ENCODE measurements at regions not wholly inside any gene's neighbourhood (a gene's known extent, or its start where the extent isn't known, plus 50 kb on each side); places are given as distances from the start of the nearest gene placed in this dataset.
"Not testable (repeated sequence)": the region's sequence is repeated elsewhere in the genome, so short reads cannot be mapped to it uniquely, and the experiment has no call there.

- Mint-ChIP-seq H3K9me3 (peaks cover 39% of the 10 kb centered on the region), H3K27me3 (ENCODE audit: low read depth) (no peaks in the 10 kb centered on the region), H3K4me1 (peaks cover 47% of the 10 kb centered on the region), H3K4me3 (no peak overlapping the region), H3K27ac (peak overlapping the region; percentile 44), H3K36me3 (peaks cover 16% of the 10 kb centered on the region)
- no peak for DNase-seq (ENCODE audit: low spot score in 2 of 2, unreplicated experiment in 2 of 2)
- TF ChIP-seq CTCF (IDR thresholded peaks at IDR 0.05; ENCODE audit: unreplicated experiment): no peak
These were observed 374.9 kb upstream of the TRPC7 start for GRCh38 chr5:136740228-136740627.

GRCh38 chr5:136739271-136739670 is 373.9 kb upstream of the TRPC7 start:
- not testable (repeated sequence) for DNase-seq (ENCODE audit: low spot score in 2 of 2, unreplicated experiment in 2 of 2); H3K27me3 Mint-ChIP-seq (ENCODE audit: low read depth); H3K4me3 Mint-ChIP-seq
- H3K4me1 Mint-ChIP-seq: peaks cover 55% of the 10 kb centered on the region
- peaks cover 31% of the 10 kb centered on the region for H3K9me3 Mint-ChIP-seq
- H3K36me3 Mint-ChIP-seq: peaks cover 13% of the 10 kb centered on the region
- H3K27ac Mint-ChIP-seq: peak overlapping the region; percentile 23

GRCh38 chr5:136738829-136739228 is 373.5 kb upstream of the TRPC7 start:
- peaks cover 12% of the 10 kb centered on the region for H3K36me3 Mint-ChIP-seq
- peaks cover 28% of the 10 kb centered on the region for H3K9me3 Mint-ChIP-seq
- H3K27me3 Mint-ChIP-seq (ENCODE audit: low read depth): no peaks in the 10 kb centered on the region
- peaks cover 58% of the 10 kb centered on the region for H3K4me1 Mint-ChIP-seq
- no peak for TF ChIP-seq CTCF (IDR thresholded peaks at IDR 0.05; ENCODE audit: unreplicated experiment)
- DNase-seq (ENCODE audit: low spot score in 2 of 2, unreplicated experiment in 2 of 2): no peak
- no peak overlapping the region for H3K4me3 Mint-ChIP-seq
- peak overlapping the region; percentile 5 for H3K27ac Mint-ChIP-seq

- no peak for DNase-seq (ENCODE audit: low spot score in 2 of 2, unreplicated experiment in 2 of 2)
- H3K9me3 Mint-ChIP-seq: peaks cover 12% of the 10 kb centered on the region
- H3K36me3 Mint-ChIP-seq: peaks cover 2% of the 10 kb centered on the region
- no peak for TF ChIP-seq CTCF (IDR thresholded peaks at IDR 0.05; ENCODE audit: unreplicated experiment)
- peaks cover 77% of the 10 kb centered on the region for H3K4me1 Mint-ChIP-seq
- H3K27me3 Mint-ChIP-seq (ENCODE audit: low read depth): no peaks in the 10 kb centered on the region
- H3K27ac Mint-ChIP-seq: peak overlapping the region; percentile 97
- H3K4me3 Mint-ChIP-seq: peak overlapping the region; percentile 27
These were observed 370.7 kb upstream of the TRPC7 start for GRCh38 chr5:136736021-136736420.

- not testable (repeated sequence) for DNase-seq (ENCODE audit: low spot score in 2 of 2, unreplicated experiment in 2 of 2); H3K27me3 Mint-ChIP-seq (ENCODE audit: low read depth); H3K36me3 Mint-ChIP-seq
- Mint-ChIP-seq H3K4me1 (peaks cover 81% of the 10 kb centered on the region), H3K27ac (peak overlapping the region; percentile 97), H3K4me3 (peak overlapping the region; percentile 27), H3K9me3 (peaks cover 12% of the 10 kb centered on the region)
These were observed 370.3 kb upstream of the TRPC7 start for GRCh38 chr5:136735611-136736010.

GRCh38 chr5:136734628-136735027 is 369.3 kb upstream of the TRPC7 start:
- no peaks in the 10 kb centered on the region for H3K27me3 Mint-ChIP-seq (ENCODE audit: low read depth)
- peaks cover 2% of the 10 kb centered on the region for H3K36me3 Mint-ChIP-seq
- peaks cover 84% of the 10 kb centered on the region for H3K4me1 Mint-ChIP-seq
- peak overlapping the region; percentile 97 for H3K27ac Mint-ChIP-seq
- H3K9me3 Mint-ChIP-seq: peaks cover 12% of the 10 kb centered on the region
- TF ChIP-seq CTCF (IDR thresholded peaks at IDR 0.05; ENCODE audit: unreplicated experiment): no peak
- H3K4me3 Mint-ChIP-seq: no peak overlapping the region
- DNase-seq (ENCODE audit: low spot score in 2 of 2, unreplicated experiment in 2 of 2): no peak

- no peak overlapping the region for H3K4me3 Mint-ChIP-seq
- peaks cover 2% of the 10 kb centered on the region for H3K36me3 Mint-ChIP-seq
- peaks cover 4% of the 10 kb centered on the region for H3K9me3 Mint-ChIP-seq
- no peak for TF ChIP-seq CTCF (IDR thresholded peaks at IDR 0.05; ENCODE audit: unreplicated experiment)
- H3K4me1 Mint-ChIP-seq: peaks cover 87% of the 10 kb centered on the region
- no peak for DNase-seq (ENCODE audit: low spot score in 2 of 2, unreplicated experiment in 2 of 2)
- peak overlapping the region; percentile 89 for H3K27ac Mint-ChIP-seq
- H3K27me3 Mint-ChIP-seq (ENCODE audit: low read depth): no peaks in the 10 kb centered on the region
These were observed 367.4 kb upstream of the TRPC7 start for GRCh38 chr5:136732751-136733150.
